Esophagus squamous epithelium (tissue), 5 donors: ENCODE measurements at regions not wholly inside any gene's neighbourhood (a gene's known extent, or its start where the extent isn't known, plus 50 kb on each side); places are given as distances from the start of the nearest gene placed in this dataset.

Source experiments
- DNase-seq: peaks from one replicate; lab custom pipeline; 2025; lab: John Stamatoyannopoulos, UW
- H3K27ac ChIP-seq, 4 donors: fragments of 200-600 bp; sonication (generic); one replicate each; pipeline ENCODE4 v1.5.1; 2016 to 2019; ENCODE audit warnings: mild to moderate bottlenecking in 1 of 4
- H3K27me3 ChIP-seq, 4 donors: fragments of 200-600 bp; sonication (generic); 1 replicate in 3 of 4; 2 replicates in 1 of 4; pipeline versions ENCODE4 v1.5.1 to v1.6.0; 2017 to 2021; ENCODE audit warnings: antibody characterized with exemption in 1 of 4
- H3K36me3 ChIP-seq, 3 donors: fragments of 200-600 bp; sonication (generic); one replicate each; pipeline ENCODE4 v1.5.1; 2016 to 2019
- H3K4me1 ChIP-seq, 3 donors: fragments of 200-600 bp; sonication (generic); one replicate each; pipeline ENCODE4 v1.5.1; 2017 to 2019
- H3K4me3 ChIP-seq, 4 donors: fragments of 200-600 bp; sonication (generic); 1 replicate in 3 of 4; 2 replicates in 1 of 4; pipeline ENCODE4 v1.5.1; 2016 to 2019; ENCODE audit warnings: mild to moderate bottlenecking in 2 of 4, moderate library complexity in 1 of 4
- H3K9me3 ChIP-seq, 3 donors: fragments of 200-600 bp; sonication (generic); one replicate each; pipeline ENCODE4 v1.5.1; 2016 to 2019
- CTCF ChIP-seq, 6 experiments: fragments of 450-650 bp in 4 of 6; fragments of 200-600 bp in 2 of 6; sonication (generic) in 2 of 6; IDR thresholded peaks; one replicate each; pipeline ENCODE4 v1.5.1; 2016 to 2019; ENCODE audit warnings: antibody characterized with exemption in 6 of 6, mild to moderate bottlenecking in 4 of 6, moderate library complexity in 4 of 6
- POLR2A ChIP-seq, 4 donors: fragments of 450-650 bp; IDR thresholded peaks; one replicate each; pipeline ENCODE4 v1.6.1; 2017; ENCODE audit warnings: antibody characterized with exemption in 4 of 4, mild to moderate bottlenecking in 4 of 4, moderate library complexity in 3 of 4
- WGBS, 2 donors: methylation state at CpG; one replicate each; pipeline ENCODE4 v1.1.5; 2018; 5-methylcytosine and 5-hydroxymethylcytosine counted together
- intact Hi-C: fragments of 100-400 bp; cut with DNase I; formaldehyde crosslinking; loops from one replicate; pipeline ENCODE4 v1.15.0; 2022
- donor health status: DM: yes; HTN: yes; CAD: no.

- Histone ChIP-seq H3K9me3 (no peaks in the 10 kb centered on the region), H3K27me3 (no peaks in the 10 kb centered on the region), H3K4me3 (no peak overlapping the region), H3K27ac (no peak overlapping the region), H3K36me3 (no peaks in the 10 kb centered on the region), H3K4me1 (no peaks in the 10 kb centered on the region)
- TF ChIP-seq POLR2A (IDR thresholded peaks at IDR 0.05) (no peak), CTCF (IDR thresholded peaks at IDR 0.05) (no peak)
- no peak for DNase-seq
- intact Hi-C loops, result no loop called here
- 48 to 51% methylated on average over 2 of the region's 2 CpGs for WGBS, 2 donors
These were observed 1272.2 kb upstream of the LRRTM1 start for GRCh38 chr2:81576713-81577112.

- H3K36me3 ChIP-seq, result no peaks in the 10 kb centered on the region
- TF ChIP-seq CTCF (IDR thresholded peaks at IDR 0.05), result no peak
- TF ChIP-seq POLR2A (IDR thresholded peaks at IDR 0.05), result no peak
- intact Hi-C loops, result no loop called here
- no peaks in the 10 kb centered on the region for H3K9me3 ChIP-seq
- H3K27ac ChIP-seq, result no peak overlapping the region
- 65 to 74% methylated on average over 3 of the region's 3 CpGs for WGBS, 2 donors
- DNase-seq, result no peak
- no peaks in the 10 kb centered on the region for H3K27me3 ChIP-seq
- no peaks in the 10 kb centered on the region for H3K4me1 ChIP-seq
- H3K4me3 ChIP-seq, result no peak overlapping the region
These were observed 1246.6 kb upstream of the LRRTM1 start for GRCh38 chr2:81551040-81551634.

GRCh38 chr2:81550277-81550676 is 1245.7 kb upstream of the LRRTM1 start:
- 75% methylated on average over 3 of the region's 3 CpGs for WGBS, 2 donors
- TF ChIP-seq CTCF (IDR thresholded peaks at IDR 0.05) (no peak), POLR2A (IDR thresholded peaks at IDR 0.05) (no peak)
- DNase-seq, result no peak
- Histone ChIP-seq H3K4me1 (no peaks in the 10 kb centered on the region), H3K9me3 (no peaks in the 10 kb centered on the region), H3K36me3 (no peaks in the 10 kb centered on the region), H3K4me3 (no peak overlapping the region), H3K27ac (no peak overlapping the region), H3K27me3 (no peaks in the 10 kb centered on the region)
- intact Hi-C loops, result no loop called here

DNA sequence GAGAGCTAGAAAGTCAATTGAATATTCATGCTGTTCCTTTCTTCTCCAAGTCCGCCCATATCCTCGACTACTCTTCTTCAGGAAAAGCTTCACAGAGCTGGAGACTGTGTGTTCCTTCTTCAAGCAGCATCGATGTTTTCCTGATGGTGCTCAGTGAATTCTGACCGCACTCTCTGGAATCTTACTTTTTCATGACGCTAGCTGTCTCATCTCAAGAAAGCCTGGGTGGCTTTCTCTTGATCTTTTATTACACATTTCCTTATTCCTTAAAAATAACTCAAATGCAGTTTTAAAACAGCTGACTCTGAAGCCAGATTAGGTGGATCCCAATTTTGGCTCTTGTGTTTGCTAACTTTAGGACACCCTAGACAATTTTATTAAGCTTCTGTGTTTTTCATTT is 1245.1 kb upstream of the LRRTM1 start:
- TF ChIP-seq CTCF (IDR thresholded peaks at IDR 0.05) (no peak), POLR2A (IDR thresholded peaks at IDR 0.05) (no peak)
- 73 to 76% methylated on average over 5 of the region's 5 CpGs for WGBS, 2 donors
- Histone ChIP-seq H3K27me3 (no peaks in the 10 kb centered on the region), H3K4me1 (no peaks in the 10 kb centered on the region), H3K9me3 (no peaks in the 10 kb centered on the region), H3K4me3 (no peak overlapping the region), H3K36me3 (no peaks in the 10 kb centered on the region), H3K27ac (no peak overlapping the region)
- no peak for DNase-seq
- intact Hi-C loops, result no loop called here

- Histone ChIP-seq H3K4me1 (no peaks in the 10 kb centered on the region), H3K4me3 (no peak overlapping the region), H3K36me3 (no peaks in the 10 kb centered on the region), H3K27me3 (no peaks in the 10 kb centered on the region), H3K9me3 (no peaks in the 10 kb centered on the region), H3K27ac (no peak overlapping the region)
- intact Hi-C loops, result no loop called here
- 62 to 70% methylated on average over 2 of the region's 2 CpGs for WGBS, 2 donors
- TF ChIP-seq POLR2A (IDR thresholded peaks at IDR 0.05) (no peak), CTCF (IDR thresholded peaks at IDR 0.05) (no peak)
- no peak for DNase-seq
These were observed 1241.1 kb upstream of the LRRTM1 start for GRCh38 chr2:81545626-81546025.
